ENCODE measurements at regions not wholly inside any gene's neighbourhood (a gene's known extent, or its start where the extent isn't known, plus 50 kb on each side); places are given as distances from the start of the nearest gene placed in this dataset.

DNA sequence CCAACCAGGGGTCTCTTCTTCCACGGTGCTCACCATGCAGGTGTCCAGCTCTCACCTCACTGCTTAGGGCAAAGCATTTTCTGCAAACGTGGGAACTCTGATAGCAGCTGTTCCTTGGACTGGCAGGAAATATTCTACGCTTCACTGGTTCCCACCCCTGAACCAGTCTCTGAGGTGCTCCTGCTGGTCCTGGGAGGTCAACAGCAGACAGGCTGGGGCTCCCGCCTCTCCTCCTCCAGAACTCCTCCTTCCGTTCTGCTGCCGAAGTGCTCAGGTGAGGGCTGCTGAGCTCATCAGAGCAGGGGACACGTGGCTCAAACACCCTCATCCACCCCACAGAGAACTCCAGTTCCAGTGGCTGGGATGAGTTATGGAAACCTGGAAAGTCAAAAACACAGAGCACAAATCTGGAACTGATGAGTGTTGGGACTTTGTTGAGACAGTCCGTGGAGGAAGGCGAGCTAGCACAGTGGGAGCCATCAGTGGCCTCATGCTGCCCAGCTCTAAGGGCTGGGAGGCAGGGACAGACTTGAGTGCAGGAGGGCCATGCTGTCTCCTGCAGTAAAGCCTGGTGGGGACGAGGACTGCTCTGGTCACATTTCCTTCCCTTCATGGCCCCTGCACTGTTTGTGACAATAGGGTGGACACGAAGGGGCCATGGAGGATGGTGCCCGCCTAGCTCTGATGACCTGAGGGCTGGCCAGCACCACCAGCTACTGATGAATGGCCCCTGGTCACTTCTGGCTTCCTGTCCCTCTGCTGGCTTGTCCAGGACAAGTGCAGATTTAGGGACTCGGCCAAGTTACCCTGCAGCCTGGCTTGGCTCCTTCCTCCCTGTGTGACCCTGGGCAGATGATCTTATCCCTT lies 137.8 kb downstream of the KLF13 start:
- Histone ChIP-seq H3K4me3 (replicated peaks in 1 of 4; ENCODE audit: control extremely low read depth in 1 of 4, insufficient read depth in 1 of 4, low read depth in 3 of 4, low read length in 4 of 4) (no peak overlapping the region), H3K9me3 (ENCODE audit: control insufficient read depth, insufficient read depth, low read depth, low read length) (no peaks in the 10 kb centered on the region), H3K4me1 (ENCODE audit: control insufficient read depth, extremely low read depth, insufficient read depth, low read length) (no peaks in the 10 kb centered on the region), H3K4me2 (ENCODE audit: extremely low read depth, insufficient read depth, low read length) (no peak overlapping the region), H3K27ac (ENCODE audit: insufficient read depth, low read length) (no peak overlapping the region), H3K9ac (ENCODE audit: insufficient read depth, low read length) (no peak overlapping the region), H4K20me1 (ENCODE audit: control insufficient read depth, extremely low read depth, insufficient read depth, low read length) (no peaks in the 10 kb centered on the region), H2AFZ (ENCODE audit: low read length) (no peak overlapping the region), H3K36me3 (ENCODE audit: control insufficient read depth, insufficient read depth, low read length) (no peaks in the 10 kb centered on the region), H3K27me3 (ENCODE audit: control insufficient read depth, insufficient read depth, low read length) (peaks cover 6% of the 10 kb centered on the region), H3K79me2 (ENCODE audit: control insufficient read depth, insufficient read depth, low read length) (no peaks in the 10 kb centered on the region)
- DNase-seq (ENCODE audit: low read depth in 2 of 2): no peak
- TF ChIP-seq, protein P1, sequence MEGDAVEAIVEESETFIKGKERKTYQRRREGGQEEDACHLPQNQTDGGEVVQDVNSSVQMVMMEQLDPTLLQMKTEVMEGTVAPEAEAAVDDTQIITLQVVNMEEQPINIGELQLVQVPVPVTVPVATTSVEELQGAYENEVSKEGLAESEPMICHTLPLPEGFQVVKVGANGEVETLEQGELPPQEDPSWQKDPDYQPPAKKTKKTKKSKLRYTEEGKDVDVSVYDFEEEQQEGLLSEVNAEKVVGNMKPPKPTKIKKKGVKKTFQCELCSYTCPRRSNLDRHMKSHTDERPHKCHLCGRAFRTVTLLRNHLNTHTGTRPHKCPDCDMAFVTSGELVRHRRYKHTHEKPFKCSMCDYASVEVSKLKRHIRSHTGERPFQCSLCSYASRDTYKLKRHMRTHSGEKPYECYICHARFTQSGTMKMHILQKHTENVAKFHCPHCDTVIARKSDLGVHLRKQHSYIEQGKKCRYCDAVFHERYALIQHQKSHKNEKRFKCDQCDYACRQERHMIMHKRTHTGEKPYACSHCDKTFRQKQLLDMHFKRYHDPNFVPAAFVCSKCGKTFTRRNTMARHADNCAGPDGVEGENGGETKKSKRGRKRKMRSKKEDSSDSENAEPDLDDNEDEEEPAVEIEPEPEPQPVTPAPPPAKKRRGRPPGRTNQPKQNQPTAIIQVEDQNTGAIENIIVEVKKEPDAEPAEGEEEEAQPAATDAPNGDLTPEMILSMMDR (conservative IDR thresholded peaks at IDR 0.05 in 1 of 2, IDR thresholded peaks at IDR 0.05 in 1 of 2; ENCODE audit: low read depth in 1 of 2, low read length in 2 of 2): no peak
- no peak for TF ChIP-seq EZH2 (IDR thresholded peaks at IDR 0.05; ENCODE audit: low read length, missing control alignments)

DNA sequence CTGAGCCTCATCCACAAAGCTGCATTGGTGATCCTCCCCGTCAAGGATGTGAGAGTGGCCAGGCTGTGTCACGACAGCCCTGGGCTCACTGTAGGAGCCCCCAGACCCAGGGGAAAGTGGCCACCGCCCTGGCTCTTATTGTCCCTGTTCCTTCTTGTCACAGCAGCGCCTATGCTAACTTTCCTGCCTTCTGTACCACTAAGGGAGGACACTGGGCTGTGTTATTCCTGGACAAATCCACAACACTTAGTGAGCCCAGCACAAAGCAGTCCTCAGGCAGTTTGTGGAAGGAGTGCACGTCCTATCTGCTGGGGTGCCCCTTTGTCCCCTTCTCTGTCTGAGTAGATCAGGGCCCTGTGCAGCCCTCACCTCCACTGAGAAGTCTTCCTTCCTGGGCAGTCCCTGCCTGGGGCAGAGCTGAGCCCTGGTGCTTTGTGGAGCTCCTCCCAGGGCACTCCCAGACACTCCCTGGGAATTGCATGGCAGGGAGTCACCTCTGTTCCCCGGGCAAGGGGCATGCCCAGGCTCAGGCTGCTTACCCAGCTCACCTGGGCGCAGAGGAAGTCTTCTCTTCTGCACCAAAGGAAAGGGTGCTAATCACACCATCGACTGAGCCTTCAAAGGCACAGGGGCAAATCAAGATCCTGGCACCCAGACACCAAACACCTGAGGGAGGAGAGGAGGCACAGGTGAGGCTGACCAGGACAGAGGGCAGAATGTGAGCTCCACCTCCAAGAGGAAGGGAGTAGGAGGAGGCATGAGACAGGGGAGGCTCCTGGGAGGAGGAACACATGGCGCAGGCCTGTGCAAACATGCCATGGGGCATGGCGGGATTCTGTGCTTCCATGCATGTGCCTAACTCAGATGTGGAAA lies 138.7 kb downstream of the KLF13 start:
- H2AFZ ChIP-seq (ENCODE audit: low read length): no peak overlapping the region
- H3K27ac ChIP-seq (ENCODE audit: insufficient read depth, low read length): no peak overlapping the region
- no peaks in the 10 kb centered on the region for H3K36me3 ChIP-seq (ENCODE audit: control insufficient read depth, insufficient read depth, low read length)
- no peaks in the 10 kb centered on the region for H3K4me1 ChIP-seq (ENCODE audit: control insufficient read depth, extremely low read depth, insufficient read depth, low read length)
- no peak for TF ChIP-seq EZH2 (IDR thresholded peaks at IDR 0.05; ENCODE audit: low read length, missing control alignments)
- TF ChIP-seq, protein P1 (conservative IDR thresholded peaks at IDR 0.05 in 1 of 2, IDR thresholded peaks at IDR 0.05 in 1 of 2; ENCODE audit: low read depth in 1 of 2, low read length in 2 of 2): no peak
- no peak for DNase-seq (ENCODE audit: low read depth in 2 of 2)
- H3K9me3 ChIP-seq (ENCODE audit: control insufficient read depth, insufficient read depth, low read depth, low read length): no peaks in the 10 kb centered on the region
- H3K4me2 ChIP-seq (ENCODE audit: extremely low read depth, insufficient read depth, low read length): no peak overlapping the region
- H3K9ac ChIP-seq (ENCODE audit: insufficient read depth, low read length): no peak overlapping the region
- no peaks in the 10 kb centered on the region for H3K79me2 ChIP-seq (ENCODE audit: control insufficient read depth, insufficient read depth, low read length)
- H3K4me3 ChIP-seq (replicated peaks in 1 of 4; ENCODE audit: control extremely low read depth in 1 of 4, insufficient read depth in 1 of 4, low read depth in 3 of 4, low read length in 4 of 4): no peak overlapping the region
- peaks cover 6% of the 10 kb centered on the region for H3K27me3 ChIP-seq (ENCODE audit: control insufficient read depth, insufficient read depth, low read length)
- no peaks in the 10 kb centered on the region for H4K20me1 ChIP-seq (ENCODE audit: control insufficient read depth, extremely low read depth, insufficient read depth, low read length)

DNA sequence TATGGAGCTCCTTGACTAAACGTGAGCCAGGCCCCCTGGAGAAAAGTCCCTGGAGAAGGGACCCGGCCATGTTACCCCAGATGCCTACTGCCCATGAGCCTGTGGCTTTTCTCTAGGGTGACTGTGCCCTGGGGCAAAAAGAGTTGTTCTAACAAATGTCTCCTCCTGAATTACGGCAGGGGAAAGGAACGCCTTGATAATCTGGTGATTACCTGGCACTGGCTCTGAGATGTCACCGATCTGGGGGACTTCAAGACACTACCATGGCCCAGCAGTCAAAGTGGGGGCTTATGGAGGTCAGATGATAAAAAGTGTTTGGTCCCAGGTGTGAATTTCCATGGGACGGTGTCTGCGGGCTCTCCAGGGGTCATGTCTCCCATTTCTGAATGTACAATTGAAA lies 140.7 kb downstream of the KLF13 start:
- no peak for TF ChIP-seq EZH2 (IDR thresholded peaks at IDR 0.05; ENCODE audit: low read length, missing control alignments)
- TF ChIP-seq, protein P1 (conservative IDR thresholded peaks at IDR 0.05 in 1 of 2, IDR thresholded peaks at IDR 0.05 in 1 of 2; ENCODE audit: low read depth in 1 of 2, low read length in 2 of 2): no peak
- Histone ChIP-seq H3K4me2 (ENCODE audit: extremely low read depth, insufficient read depth, low read length) (no peak overlapping the region), H3K4me1 (ENCODE audit: control insufficient read depth, extremely low read depth, insufficient read depth, low read length) (peaks cover 12% of the 10 kb centered on the region), H3K9ac (ENCODE audit: insufficient read depth, low read length) (no peak overlapping the region), H3K27ac (ENCODE audit: insufficient read depth, low read length) (no peak overlapping the region), H3K27me3 (ENCODE audit: control insufficient read depth, insufficient read depth, low read length) (peaks cover 6% of the 10 kb centered on the region), H3K79me2 (ENCODE audit: control insufficient read depth, insufficient read depth, low read length) (no peaks in the 10 kb centered on the region), H3K36me3 (ENCODE audit: control insufficient read depth, insufficient read depth, low read length) (no peaks in the 10 kb centered on the region), H2AFZ (ENCODE audit: low read length) (no peak overlapping the region), H3K4me3 (replicated peaks in 1 of 4; ENCODE audit: control extremely low read depth in 1 of 4, insufficient read depth in 1 of 4, low read depth in 3 of 4, low read length in 4 of 4) (no peak overlapping the region), H4K20me1 (ENCODE audit: control insufficient read depth, extremely low read depth, insufficient read depth, low read length) (no peaks in the 10 kb centered on the region), H3K9me3 (ENCODE audit: control insufficient read depth, insufficient read depth, low read depth, low read length) (no peaks in the 10 kb centered on the region)
- DNase-seq (ENCODE audit: low read depth in 2 of 2): no peak
